ENCODE measurements at regions not wholly inside any gene's neighbourhood (a gene's known extent, or its start where the extent isn't known, plus 50 kb on each side); places are given as distances from the start of the nearest gene placed in this dataset.

- TF ChIP-seq POLR2A (IDR thresholded peaks at IDR 0.05) (no peak), POLR2AphosphoS5 (IDR thresholded peaks at IDR 0.05) (no peak)
- TF ChIP-seq, protein P1, sequence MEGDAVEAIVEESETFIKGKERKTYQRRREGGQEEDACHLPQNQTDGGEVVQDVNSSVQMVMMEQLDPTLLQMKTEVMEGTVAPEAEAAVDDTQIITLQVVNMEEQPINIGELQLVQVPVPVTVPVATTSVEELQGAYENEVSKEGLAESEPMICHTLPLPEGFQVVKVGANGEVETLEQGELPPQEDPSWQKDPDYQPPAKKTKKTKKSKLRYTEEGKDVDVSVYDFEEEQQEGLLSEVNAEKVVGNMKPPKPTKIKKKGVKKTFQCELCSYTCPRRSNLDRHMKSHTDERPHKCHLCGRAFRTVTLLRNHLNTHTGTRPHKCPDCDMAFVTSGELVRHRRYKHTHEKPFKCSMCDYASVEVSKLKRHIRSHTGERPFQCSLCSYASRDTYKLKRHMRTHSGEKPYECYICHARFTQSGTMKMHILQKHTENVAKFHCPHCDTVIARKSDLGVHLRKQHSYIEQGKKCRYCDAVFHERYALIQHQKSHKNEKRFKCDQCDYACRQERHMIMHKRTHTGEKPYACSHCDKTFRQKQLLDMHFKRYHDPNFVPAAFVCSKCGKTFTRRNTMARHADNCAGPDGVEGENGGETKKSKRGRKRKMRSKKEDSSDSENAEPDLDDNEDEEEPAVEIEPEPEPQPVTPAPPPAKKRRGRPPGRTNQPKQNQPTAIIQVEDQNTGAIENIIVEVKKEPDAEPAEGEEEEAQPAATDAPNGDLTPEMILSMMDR (IDR thresholded peaks at IDR 0.05) = no peak
These were observed 202.9 kb upstream of the ESRRG start for GRCh38 chr1:216925962-216926625.

All from prostate gland (tissue), 2 donors.